ENCODE measurements at regions not wholly inside any gene's neighbourhood (a gene's known extent, or its start where the extent isn't known, plus 50 kb on each side); places are given as distances from the start of the nearest gene placed in this dataset.

DNA sequence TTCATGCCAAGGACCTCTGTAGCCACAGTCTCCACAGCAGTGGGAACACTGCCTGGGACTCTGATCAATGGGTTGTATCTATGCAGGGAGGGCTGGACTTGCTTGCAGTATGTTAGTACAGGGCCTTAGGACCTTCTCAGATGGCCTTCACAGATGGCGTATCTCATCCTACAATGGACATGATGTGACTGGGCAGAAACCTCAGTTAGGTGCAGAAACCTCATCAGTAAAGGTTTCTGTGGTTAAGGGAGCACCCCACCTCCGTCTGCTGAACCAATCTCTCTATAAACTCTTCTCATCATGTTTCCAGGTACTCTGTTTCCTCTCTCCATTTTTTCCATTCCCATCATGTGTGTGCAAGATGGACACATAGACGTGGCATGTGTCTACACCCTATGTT, 154.9 kb downstream of the EVX1 start:
- H3K4me3 ChIP-seq (replicated peaks in 1 of 2; ENCODE audit: low read depth in 1 of 2, low read length in 2 of 2) = no peak overlapping the region
- intact Hi-C loops (cut with micrococcal nuclease) = no loop called here
- H3K36me3 ChIP-seq (ENCODE audit: control insufficient read depth in 1 of 2, insufficient read depth in 2 of 2, low read length in 2 of 2) = no peaks in the 10 kb centered on the region
- no peaks in the 10 kb centered on the region for H3K9me3 ChIP-seq (ENCODE audit: control insufficient read depth in 1 of 2, insufficient read depth in 1 of 2, low read depth in 1 of 2, low read length in 2 of 2)
- H3K79me2 ChIP-seq (ENCODE audit: insufficient read depth, low read length) = no peaks in the 10 kb centered on the region
- H4K20me1 ChIP-seq (ENCODE audit: insufficient read depth) = no peaks in the 10 kb centered on the region
- H3K4me2 ChIP-seq (ENCODE audit: low read length) = no peak overlapping the region
- RAD21 ChIA-PET (ENCODE audit: low non-redundant PET in 1 of 2, low total read pairs in 2 of 2, uncharacterized antibody in 2 of 2, unreplicated experiment in 2 of 2) = no interaction called here
- BruUV-seq (replicated peaks) = no TSS peak
- CTCF ChIA-PET = no interaction called here
- POLR2A ChIA-PET = no interaction called here
- no peak overlapping the region for H3K27ac ChIP-seq (ENCODE audit: low read depth, low read length)
- no peaks in the 10 kb centered on the region for H3K9me2 ChIP-seq (ENCODE audit: insufficient read depth)
- H3K27me3 ChIP-seq (ENCODE audit: insufficient read depth, low read length) = no peaks in the 10 kb centered on the region
- H3K9ac ChIP-seq (ENCODE audit: low read length) = no peak overlapping the region
- DNase-seq (ENCODE audit: low read depth, low spot score) (no peak), ATAC-seq (no peak)
- TF ChIP-seq CEBPB (IDR thresholded peaks at IDR 0.05; ENCODE audit: low read depth) (no peak), YY1 (IDR thresholded peaks at IDR 0.05; ENCODE audit: extremely low read depth, insufficient replicate concordance, low read depth, low read length) (no peak), REST (IDR thresholded peaks at IDR 0.05; ENCODE audit: low read depth) (no peak), EGR1 (IDR thresholded peaks at IDR 0.05; ENCODE audit: low read depth) (no peak), ELF1 (IDR thresholded peaks at IDR 0.05; ENCODE audit: borderline replicate concordance, low read depth) (no peak), JUND (IDR thresholded peaks at IDR 0.05) (no peak), EZH2 (IDR thresholded peaks at IDR 0.05) (no peak), FOSL1 (IDR thresholded peaks at IDR 0.05; ENCODE audit: low read depth) (no peak), MAX (IDR thresholded peaks at IDR 0.05) (no peak), RAD21 (IDR thresholded peaks at IDR 0.05; ENCODE audit: low read depth) (no peak), SIN3A (IDR thresholded peaks at IDR 0.05; ENCODE audit: low read depth) (no peak), SP1 (IDR thresholded peaks at IDR 0.05; ENCODE audit: low read depth) (no peak), EZH2phosphoT487 (IDR thresholded peaks at IDR 0.05; ENCODE audit: borderline replicate concordance) (no peak), SRF (IDR thresholded peaks at IDR 0.05; ENCODE audit: low read depth) (no peak), ZNF274 (IDR thresholded peaks at IDR 0.05; ENCODE audit: low read depth, low read length) (no peak), TCF7L2 (IDR thresholded peaks at IDR 0.05; ENCODE audit: borderline replicate concordance, extremely low read depth, insufficient read depth, insufficient read length) (no peak), ZBTB33 (IDR thresholded peaks at IDR 0.05; ENCODE audit: extremely low read depth, insufficient replicate concordance, low read length) (no peak)
- TF ChIP-seq, protein P1, sequence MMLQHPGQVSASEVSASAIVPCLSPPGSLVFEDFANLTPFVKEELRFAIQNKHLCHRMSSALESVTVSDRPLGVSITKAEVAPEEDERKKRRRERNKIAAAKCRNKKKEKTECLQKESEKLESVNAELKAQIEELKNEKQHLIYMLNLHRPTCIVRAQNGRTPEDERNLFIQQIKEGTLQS (IDR thresholded peaks at IDR 0.05) = no peak
- TF ChIP-seq, protein P2, sequence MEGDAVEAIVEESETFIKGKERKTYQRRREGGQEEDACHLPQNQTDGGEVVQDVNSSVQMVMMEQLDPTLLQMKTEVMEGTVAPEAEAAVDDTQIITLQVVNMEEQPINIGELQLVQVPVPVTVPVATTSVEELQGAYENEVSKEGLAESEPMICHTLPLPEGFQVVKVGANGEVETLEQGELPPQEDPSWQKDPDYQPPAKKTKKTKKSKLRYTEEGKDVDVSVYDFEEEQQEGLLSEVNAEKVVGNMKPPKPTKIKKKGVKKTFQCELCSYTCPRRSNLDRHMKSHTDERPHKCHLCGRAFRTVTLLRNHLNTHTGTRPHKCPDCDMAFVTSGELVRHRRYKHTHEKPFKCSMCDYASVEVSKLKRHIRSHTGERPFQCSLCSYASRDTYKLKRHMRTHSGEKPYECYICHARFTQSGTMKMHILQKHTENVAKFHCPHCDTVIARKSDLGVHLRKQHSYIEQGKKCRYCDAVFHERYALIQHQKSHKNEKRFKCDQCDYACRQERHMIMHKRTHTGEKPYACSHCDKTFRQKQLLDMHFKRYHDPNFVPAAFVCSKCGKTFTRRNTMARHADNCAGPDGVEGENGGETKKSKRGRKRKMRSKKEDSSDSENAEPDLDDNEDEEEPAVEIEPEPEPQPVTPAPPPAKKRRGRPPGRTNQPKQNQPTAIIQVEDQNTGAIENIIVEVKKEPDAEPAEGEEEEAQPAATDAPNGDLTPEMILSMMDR (IDR thresholded peaks at IDR 0.05 in 2 of 3, conservative IDR thresholded peaks at IDR 0.05 in 1 of 3; ENCODE audit: borderline replicate concordance in 1 of 3, insufficient read depth in 1 of 3, low read depth in 2 of 3, low read length in 2 of 3) = no peak
- no peaks in the 10 kb centered on the region for H3K4me1 ChIP-seq (ENCODE audit: control insufficient read depth in 1 of 2, insufficient read depth in 2 of 2, low read length in 2 of 2)
- H2AFZ ChIP-seq (ENCODE audit: low read depth, low read length, poor library complexity, severe bottlenecking) = no peak overlapping the region
